ENCODE measurements at regions not wholly inside any gene's neighbourhood (a gene's known extent, or its start where the extent isn't known, plus 50 kb on each side); places are given as distances from the start of the nearest gene placed in this dataset.

DNA sequence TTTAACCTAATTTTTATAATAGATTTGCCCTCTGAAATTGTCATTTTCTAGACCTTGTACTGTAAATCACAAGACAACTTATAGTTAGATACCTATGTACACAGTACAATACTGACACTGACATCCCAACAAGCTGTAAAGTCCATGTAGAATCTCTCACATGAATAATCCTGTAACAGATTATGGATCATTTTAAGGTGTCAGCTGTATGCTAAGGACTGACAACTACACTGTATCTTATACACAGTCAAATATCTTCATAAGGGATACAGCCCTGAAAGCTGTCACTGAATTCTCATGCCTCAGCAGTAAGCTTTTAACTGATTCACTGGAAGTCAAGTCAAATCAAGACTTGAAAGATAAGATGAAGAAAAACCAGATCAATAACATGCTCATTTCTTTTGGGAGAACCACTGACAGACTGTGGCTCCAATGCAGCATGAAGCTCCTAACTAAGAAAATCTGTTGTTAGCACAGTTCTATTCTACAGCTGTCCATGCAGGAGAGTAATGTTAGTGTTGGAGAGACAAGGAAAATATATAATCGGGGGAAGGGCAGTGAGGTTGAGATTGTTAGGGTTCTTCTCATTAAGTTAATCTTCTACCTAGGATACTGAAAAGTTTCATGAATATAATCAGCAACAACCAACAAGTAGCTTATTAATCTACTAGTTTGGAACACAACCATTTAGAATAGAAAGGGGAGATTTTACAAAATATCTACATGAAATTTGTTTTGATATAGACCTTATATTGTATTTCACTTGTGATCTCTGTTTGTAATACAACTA lies 612.0 kb downstream of the PCDH18 start:
- H3K4me3 ChIP-seq (replicated peaks in 1 of 4; ENCODE audit: control extremely low read depth in 1 of 4, insufficient read depth in 1 of 4, low read depth in 3 of 4, low read length in 4 of 4): no peak overlapping the region
- no peak for DNase-seq (ENCODE audit: low read depth in 2 of 2)
- H2AFZ ChIP-seq (ENCODE audit: low read length): no peak overlapping the region
- H3K27ac ChIP-seq (ENCODE audit: insufficient read depth, low read length): no peak overlapping the region
- H3K9ac ChIP-seq (ENCODE audit: insufficient read depth, low read length): no peak overlapping the region
- no peaks in the 10 kb centered on the region for H3K36me3 ChIP-seq (ENCODE audit: control insufficient read depth, insufficient read depth, low read length)
- H3K4me2 ChIP-seq (ENCODE audit: extremely low read depth, insufficient read depth, low read length): no peak overlapping the region
- no peaks in the 10 kb centered on the region for H3K4me1 ChIP-seq (ENCODE audit: control insufficient read depth, extremely low read depth, insufficient read depth, low read length)
- no peaks in the 10 kb centered on the region for H3K27me3 ChIP-seq (ENCODE audit: control insufficient read depth, insufficient read depth, low read length)
- H3K9me3 ChIP-seq (ENCODE audit: control insufficient read depth, insufficient read depth, low read depth, low read length): no peaks in the 10 kb centered on the region
- no peak for TF ChIP-seq EZH2 (IDR thresholded peaks at IDR 0.05; ENCODE audit: low read length, missing control alignments)
- TF ChIP-seq, protein P1, sequence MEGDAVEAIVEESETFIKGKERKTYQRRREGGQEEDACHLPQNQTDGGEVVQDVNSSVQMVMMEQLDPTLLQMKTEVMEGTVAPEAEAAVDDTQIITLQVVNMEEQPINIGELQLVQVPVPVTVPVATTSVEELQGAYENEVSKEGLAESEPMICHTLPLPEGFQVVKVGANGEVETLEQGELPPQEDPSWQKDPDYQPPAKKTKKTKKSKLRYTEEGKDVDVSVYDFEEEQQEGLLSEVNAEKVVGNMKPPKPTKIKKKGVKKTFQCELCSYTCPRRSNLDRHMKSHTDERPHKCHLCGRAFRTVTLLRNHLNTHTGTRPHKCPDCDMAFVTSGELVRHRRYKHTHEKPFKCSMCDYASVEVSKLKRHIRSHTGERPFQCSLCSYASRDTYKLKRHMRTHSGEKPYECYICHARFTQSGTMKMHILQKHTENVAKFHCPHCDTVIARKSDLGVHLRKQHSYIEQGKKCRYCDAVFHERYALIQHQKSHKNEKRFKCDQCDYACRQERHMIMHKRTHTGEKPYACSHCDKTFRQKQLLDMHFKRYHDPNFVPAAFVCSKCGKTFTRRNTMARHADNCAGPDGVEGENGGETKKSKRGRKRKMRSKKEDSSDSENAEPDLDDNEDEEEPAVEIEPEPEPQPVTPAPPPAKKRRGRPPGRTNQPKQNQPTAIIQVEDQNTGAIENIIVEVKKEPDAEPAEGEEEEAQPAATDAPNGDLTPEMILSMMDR (conservative IDR thresholded peaks at IDR 0.05 in 1 of 2, IDR thresholded peaks at IDR 0.05 in 1 of 2; ENCODE audit: low read depth in 1 of 2, low read length in 2 of 2): no peak
- H4K20me1 ChIP-seq (ENCODE audit: control insufficient read depth, extremely low read depth, insufficient read depth, low read length): no peaks in the 10 kb centered on the region
- H3K79me2 ChIP-seq (ENCODE audit: control insufficient read depth, insufficient read depth, low read length): no peaks in the 10 kb centered on the region

GRCh38 chr4:136918772-136919171 lies 613.5 kb downstream of the PCDH18 start:
- Histone ChIP-seq H3K79me2 (ENCODE audit: control insufficient read depth, insufficient read depth, low read length) (no peaks in the 10 kb centered on the region), H3K27ac (ENCODE audit: insufficient read depth, low read length) (no peak overlapping the region), H3K36me3 (ENCODE audit: control insufficient read depth, insufficient read depth, low read length) (no peaks in the 10 kb centered on the region), H3K4me3 (replicated peaks in 1 of 4; ENCODE audit: control extremely low read depth in 1 of 4, insufficient read depth in 1 of 4, low read depth in 3 of 4, low read length in 4 of 4) (no peak overlapping the region), H3K9me3 (ENCODE audit: control insufficient read depth, insufficient read depth, low read depth, low read length) (no peaks in the 10 kb centered on the region), H3K27me3 (ENCODE audit: control insufficient read depth, insufficient read depth, low read length) (no peaks in the 10 kb centered on the region), H4K20me1 (ENCODE audit: control insufficient read depth, extremely low read depth, insufficient read depth, low read length) (no peaks in the 10 kb centered on the region), H3K4me2 (ENCODE audit: extremely low read depth, insufficient read depth, low read length) (no peak overlapping the region), H3K9ac (ENCODE audit: insufficient read depth, low read length) (no peak overlapping the region), H2AFZ (ENCODE audit: low read length) (no peak overlapping the region), H3K4me1 (ENCODE audit: control insufficient read depth, extremely low read depth, insufficient read depth, low read length) (no peaks in the 10 kb centered on the region)
- peak in 1 of 2 donors; percentile 43 for DNase-seq (ENCODE audit: low read depth in 2 of 2)
- no peak for TF ChIP-seq EZH2 (IDR thresholded peaks at IDR 0.05; ENCODE audit: low read length, missing control alignments)
- TF ChIP-seq, protein P1 (conservative IDR thresholded peaks at IDR 0.05 in 1 of 2, IDR thresholded peaks at IDR 0.05 in 1 of 2; ENCODE audit: low read depth in 1 of 2, low read length in 2 of 2): no peak

DNA sequence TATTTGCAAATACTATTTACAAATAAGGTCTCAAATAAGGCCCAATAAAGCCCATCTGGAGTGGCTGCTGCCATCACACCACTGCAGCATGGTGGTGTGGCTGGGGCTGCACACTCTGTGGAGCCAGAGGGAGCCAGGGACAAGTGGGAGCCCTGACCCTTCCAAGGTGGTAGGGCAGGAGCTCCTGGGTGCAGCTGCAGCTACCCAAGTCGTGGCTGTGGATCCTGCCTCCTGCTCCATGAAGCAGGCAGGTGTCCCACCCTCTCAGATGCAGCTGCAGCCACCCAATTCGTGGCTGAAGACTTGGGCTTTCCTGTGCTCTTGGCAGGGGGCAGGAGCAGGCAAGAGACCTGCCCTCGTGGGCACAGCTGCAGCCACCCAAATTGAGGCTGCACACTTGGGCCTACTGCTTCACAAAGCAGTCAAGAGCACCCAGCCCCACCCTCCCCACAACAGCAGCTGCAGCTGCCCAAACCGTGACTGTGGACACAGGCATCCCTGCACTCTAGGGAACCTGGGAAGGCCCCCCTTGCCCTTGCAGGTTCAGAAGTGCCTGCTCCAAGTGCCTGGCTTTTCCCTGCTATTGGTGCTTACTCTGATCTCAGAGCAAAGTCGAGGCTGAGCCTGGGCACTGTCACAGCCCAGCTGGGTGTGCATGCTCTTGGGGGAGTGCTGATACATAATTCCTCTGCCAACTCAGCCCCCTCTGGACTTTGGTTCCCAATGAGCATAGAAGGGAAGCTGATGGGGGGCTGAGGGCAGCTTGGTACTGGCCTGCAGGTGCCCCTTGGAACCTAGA lies 614.8 kb downstream of the PCDH18 start:
- H4K20me1 ChIP-seq (ENCODE audit: control insufficient read depth, extremely low read depth, insufficient read depth, low read length): no peaks in the 10 kb centered on the region
- no peaks in the 10 kb centered on the region for H3K27me3 ChIP-seq (ENCODE audit: control insufficient read depth, insufficient read depth, low read length)
- H3K36me3 ChIP-seq (ENCODE audit: control insufficient read depth, insufficient read depth, low read length): no peaks in the 10 kb centered on the region
- no peak for DNase-seq (ENCODE audit: low read depth in 2 of 2)
- TF ChIP-seq, protein P1 (conservative IDR thresholded peaks at IDR 0.05 in 1 of 2, IDR thresholded peaks at IDR 0.05 in 1 of 2; ENCODE audit: low read depth in 1 of 2, low read length in 2 of 2): no peak
- TF ChIP-seq EZH2 (IDR thresholded peaks at IDR 0.05; ENCODE audit: low read length, missing control alignments): no peak
- H3K4me2 ChIP-seq (ENCODE audit: extremely low read depth, insufficient read depth, low read length): no peak overlapping the region
- no peak overlapping the region for H3K9ac ChIP-seq (ENCODE audit: insufficient read depth, low read length)
- H3K79me2 ChIP-seq (ENCODE audit: control insufficient read depth, insufficient read depth, low read length): no peaks in the 10 kb centered on the region
- no peak overlapping the region for H3K27ac ChIP-seq (ENCODE audit: insufficient read depth, low read length)
- H2AFZ ChIP-seq (ENCODE audit: low read length): no peak overlapping the region
- no peaks in the 10 kb centered on the region for H3K9me3 ChIP-seq (ENCODE audit: control insufficient read depth, insufficient read depth, low read depth, low read length)
- no peaks in the 10 kb centered on the region for H3K4me1 ChIP-seq (ENCODE audit: control insufficient read depth, extremely low read depth, insufficient read depth, low read length)
- H3K4me3 ChIP-seq (replicated peaks in 1 of 4; ENCODE audit: control extremely low read depth in 1 of 4, insufficient read depth in 1 of 4, low read depth in 3 of 4, low read length in 4 of 4): no peak overlapping the region

Data from fibroblast of lung (primary cell).